GM21786 (cell line): ENCODE measurements at regions not wholly inside any gene's neighbourhood (a gene's known extent, or its start where the extent isn't known, plus 50 kb on each side); places are given as distances from the start of the nearest gene placed in this dataset.

Experiments used
- ATAC-seq: cut with Tn5 transposase; IDR thresholded peaks from one replicate; pipeline ENCODE4 v1.9.1; 2021; ENCODE audit not compliant: unreplicated experiment

DNA sequence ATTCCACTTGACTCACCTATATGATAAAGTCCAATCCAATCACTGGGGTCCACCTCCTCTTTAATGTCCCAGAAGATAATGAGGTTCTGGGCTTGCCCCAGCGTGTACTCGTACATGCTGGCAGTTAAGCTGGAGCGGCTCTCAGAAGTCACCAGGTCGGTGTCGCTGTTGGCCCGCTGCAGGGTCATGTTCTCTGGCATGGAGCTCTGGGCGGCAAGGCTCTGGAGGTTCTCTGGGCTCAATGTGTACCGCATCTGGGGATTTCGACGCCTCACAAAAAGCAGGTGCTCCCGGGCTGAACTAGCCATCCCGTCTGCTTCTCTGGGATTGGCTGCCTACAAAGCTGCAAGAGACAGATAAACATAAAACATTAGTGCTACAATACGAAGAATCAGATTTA lies 206.4 kb upstream of the CCDC150 start:
- ATAC-seq, result no peak

DNA sequence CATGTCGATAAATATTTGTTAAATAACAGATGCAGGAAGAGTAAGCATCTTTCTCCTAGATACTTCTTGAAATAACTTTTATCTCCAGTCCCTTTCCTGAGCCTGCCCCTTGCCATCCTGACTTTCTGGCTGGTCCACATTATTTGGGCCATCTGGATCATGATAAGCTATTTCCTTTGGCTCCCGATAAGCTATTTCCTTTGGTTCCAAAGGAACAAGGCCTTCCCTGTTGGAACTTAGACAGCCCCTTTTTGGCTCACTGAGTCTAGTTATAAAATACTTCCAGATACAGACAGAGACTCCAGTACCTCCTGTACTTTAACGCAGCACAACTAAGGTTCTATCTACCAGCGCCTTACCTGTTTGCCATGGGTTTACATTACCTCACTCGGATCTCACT lies 205.3 kb upstream of the CCDC150 start:
- no peak for ATAC-seq

DNA sequence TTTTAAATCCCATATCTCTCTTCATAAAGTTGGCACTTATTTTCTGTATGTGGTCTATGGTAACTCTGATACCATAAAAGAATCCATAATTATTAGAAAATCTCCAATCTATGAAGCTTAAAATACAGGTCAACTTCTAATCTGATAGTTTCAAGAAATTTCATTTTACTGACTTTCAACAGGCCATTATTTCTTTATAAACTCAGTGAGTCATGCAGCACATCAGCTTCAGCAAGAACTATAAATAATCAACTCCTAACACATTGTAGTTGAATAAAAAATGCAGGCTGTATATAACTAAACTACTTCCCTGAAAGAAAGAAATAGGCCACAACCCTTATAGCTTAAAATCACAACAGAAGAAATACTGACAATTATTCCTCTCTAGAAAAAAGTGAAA lies 204.3 kb upstream of the CCDC150 start:
- ATAC-seq, result no peak

DNA sequence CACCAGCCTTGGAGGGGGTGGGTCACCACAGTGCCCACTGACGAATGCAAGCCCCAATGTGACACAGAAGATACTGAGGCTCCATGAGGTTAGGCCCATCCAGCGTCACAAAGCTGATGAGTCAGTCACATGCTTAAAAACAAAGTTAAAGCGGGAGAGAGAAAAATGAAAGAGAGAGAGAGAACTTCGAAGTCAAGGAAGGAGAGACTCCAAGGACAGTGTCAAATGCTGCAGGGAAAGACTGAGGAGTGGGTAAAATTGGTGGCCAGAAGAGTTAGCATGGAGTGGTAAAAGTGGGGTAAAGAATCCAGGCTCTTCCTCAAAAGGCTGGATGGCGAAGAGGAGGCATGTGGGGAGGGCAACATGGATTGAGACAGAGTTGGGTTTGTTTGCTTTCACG lies 201.9 kb upstream of the CCDC150 start:
- ATAC-seq, result no peak

DNA sequence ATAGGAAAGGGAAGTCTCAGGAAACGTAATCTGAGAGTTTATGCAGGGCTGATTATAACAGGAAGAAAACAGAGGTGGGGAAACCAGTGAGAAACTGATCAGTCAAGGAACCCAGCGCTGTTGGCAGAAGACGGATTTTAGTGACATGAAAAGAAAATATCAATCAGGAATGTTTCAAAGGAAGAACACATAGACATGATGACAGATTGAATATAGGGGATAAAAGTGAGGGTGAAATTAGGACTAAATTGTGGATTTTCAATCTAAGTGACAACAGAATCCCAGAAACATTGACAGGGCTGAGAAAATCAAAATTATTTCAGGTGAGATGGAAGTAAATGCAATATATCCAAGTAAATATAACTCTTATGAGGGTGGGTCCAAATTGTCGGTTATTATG lies 199.8 kb upstream of the CCDC150 start:
- no peak for ATAC-seq

DNA sequence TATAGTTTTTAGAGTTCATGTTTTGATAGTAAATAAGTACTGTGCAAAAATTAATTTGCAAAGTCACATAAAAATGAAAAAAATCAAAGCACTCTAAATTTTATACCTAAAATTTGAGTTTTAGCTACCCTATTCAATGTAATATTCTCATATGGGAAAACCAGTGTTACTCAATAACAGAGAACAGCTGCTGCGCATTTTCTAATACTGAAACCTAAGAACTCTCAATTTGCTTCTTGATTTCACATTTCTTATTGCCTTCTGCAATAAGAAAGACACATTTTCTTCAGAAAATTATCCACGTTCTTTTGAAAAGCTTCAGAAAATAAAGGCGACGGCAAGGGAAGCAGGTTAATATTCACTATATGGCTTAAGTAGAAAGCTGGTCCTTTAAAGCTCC lies 199.1 kb upstream of the CCDC150 start:
- peak; percentile 47 for ATAC-seq

DNA sequence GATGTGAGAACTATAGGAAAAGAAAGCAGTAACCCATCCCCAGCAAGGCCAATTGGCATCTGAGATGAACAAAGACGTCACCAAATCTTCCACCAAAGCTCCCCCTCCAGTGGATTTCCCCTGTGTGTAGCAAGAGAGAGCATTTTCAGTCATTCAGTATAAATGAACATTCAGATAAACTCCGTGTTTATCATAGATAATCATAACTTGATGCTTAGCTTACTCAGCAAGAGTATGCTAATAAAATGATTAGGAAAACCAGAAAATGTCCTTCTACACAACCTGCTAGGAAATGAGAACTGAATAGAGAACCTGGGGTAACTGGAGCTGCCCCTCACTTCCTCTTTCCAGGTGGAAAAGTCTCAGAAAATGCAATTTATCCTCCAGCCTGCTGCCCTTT lies 198.0 kb upstream of the CCDC150 start:
- ATAC-seq, result peak; percentile 39

DNA sequence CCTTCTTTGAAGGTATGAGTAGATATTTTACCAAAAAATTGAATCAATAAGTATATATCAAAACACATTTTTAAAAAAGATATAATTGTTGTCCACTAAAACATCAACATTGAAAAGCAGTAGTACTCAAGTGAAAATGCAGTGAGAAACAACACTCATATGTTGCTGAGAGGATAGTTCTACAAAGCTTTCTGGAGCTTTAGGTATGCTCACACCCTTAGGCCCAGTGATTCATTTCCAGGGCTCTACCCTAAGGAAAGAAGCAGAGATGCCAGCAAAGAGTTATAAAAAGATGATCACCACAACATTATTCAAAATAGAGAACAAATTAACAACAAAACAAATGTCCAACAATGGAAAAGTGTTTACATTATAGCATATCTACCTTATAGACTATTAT lies 197.3 kb upstream of the CCDC150 start:
- no peak for ATAC-seq

DNA sequence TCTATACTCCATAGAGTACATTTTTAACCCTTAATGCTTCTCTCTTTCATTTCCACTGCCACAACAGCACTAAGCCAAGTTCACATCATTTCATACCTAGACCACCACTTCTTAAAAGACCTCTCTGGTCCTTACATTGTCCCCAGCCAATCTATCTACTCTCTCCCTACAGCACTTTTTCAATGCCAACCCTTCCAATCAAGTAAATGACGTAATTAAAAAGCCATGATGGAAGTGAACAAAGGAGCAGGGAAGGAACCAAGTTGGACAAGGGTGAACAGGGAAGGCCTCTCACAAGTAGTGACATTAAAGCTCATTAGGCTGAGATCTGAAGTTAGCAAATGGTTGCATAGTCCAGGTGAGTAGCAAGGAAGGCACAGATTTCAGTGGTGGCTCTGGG lies 195.1 kb upstream of the CCDC150 start:
- no peak for ATAC-seq

DNA sequence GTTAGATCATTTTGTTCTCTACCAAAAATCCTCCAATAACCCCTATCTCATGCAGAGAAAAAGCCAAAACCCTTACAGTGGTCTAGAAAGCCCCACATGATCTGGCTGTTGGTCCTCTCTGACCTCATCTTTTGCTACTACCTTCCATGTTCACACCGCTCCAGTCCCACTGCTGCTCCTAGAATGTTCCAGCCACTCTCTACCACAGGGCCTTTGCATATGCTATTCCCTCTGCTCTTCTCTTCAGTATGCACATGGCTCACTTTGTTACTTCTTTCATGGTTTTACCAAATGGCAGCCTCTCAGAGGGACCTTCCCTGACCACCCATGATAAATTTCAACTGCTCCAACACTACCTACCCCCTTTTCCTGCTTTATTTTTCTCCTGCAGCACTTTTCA lies 193.5 kb upstream of the CCDC150 start:
- no peak for ATAC-seq

DNA sequence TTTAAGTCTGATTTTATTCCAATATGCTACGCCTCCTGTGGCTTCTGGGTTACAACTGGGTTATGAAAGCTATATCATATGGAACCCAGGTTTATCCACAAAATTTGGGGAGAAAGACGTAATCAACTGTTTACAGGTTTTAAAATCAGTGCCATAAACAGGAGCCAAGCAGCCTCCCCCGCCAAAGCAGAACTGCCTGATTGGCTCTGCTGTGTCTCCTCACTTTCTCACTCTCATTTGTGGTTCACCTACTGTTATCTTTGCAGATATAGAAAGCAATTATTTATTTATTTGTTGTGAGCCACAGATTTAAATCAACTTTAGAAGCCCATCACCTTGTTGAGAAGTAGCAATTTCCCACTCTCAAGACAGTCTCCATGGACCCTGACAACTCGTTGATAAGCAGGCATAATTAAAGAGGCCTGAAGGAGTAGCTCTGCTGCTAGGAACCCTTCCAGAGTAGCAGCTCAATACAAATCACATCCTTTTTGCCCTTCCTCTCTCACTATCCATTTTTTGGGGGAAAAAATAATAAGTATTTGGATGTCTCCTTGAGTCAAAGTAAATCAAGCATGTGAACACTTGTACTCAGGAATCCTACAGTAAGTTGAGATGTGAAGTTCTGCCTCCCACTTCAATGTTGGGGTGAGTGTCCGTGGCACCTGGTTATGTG lies 191.0 kb upstream of the CCDC150 start:
- ATAC-seq, result no peak

DNA sequence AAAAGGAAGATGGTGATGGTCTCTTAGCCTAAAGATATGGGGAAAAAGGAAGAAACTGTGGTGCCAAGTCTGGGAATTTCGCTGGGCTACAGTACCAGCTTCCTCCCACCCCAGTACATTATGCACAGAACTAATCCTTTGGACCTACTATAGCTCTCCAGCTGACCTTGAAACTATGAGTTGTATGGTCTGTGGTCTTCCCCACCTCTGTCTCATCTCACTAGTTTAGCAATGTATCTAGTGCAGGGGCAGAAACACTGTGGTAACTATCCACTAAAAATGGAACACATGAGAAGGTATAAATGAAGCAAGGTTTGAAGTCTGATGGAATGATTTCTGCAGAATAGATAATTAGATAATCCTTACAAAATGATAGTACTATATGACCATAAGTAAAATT lies 190.4 kb upstream of the CCDC150 start:
- peak; percentile 68 for ATAC-seq

DNA sequence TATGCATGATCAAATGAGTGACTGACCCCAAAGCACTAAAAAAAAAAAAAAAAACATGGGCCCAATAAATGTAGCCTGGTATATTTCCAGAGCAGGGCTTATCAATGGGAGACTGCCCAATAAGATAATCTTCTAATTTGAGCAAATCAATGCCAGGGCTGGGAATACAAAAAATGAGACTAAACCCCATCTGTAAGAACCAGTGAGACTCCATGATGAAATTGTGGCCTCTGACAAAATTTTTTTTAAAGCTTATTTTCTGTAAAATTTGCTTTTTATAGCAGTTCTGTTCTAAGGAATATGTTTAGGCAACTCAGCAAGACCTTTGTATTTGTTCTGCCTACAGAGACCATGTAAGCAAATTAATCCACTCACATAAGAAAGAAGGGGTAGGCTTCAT lies 186.8 kb upstream of the CCDC150 start:
- no peak for ATAC-seq

DNA sequence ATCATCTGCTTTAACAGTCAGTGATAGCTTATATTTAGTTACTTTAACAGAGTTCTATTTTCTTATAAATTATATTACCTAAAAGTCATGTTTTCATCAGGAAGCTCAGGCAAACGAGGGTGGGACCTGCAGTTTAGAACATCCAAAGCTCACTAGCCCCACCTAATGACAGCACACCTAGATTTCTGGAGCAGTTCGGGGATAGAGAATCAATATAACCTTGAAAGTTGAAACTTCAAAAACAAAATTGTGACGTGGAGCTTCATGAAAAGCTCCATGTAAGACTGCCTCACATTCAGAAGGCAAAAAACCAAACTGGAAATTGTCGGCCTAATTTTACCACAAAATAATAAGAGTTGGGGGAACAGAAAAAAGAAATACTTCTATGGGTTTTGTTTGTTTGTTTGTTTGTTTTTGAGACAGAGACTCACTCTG lies 185.9 kb upstream of the CCDC150 start:
- peak; percentile 67 for ATAC-seq

DNA sequence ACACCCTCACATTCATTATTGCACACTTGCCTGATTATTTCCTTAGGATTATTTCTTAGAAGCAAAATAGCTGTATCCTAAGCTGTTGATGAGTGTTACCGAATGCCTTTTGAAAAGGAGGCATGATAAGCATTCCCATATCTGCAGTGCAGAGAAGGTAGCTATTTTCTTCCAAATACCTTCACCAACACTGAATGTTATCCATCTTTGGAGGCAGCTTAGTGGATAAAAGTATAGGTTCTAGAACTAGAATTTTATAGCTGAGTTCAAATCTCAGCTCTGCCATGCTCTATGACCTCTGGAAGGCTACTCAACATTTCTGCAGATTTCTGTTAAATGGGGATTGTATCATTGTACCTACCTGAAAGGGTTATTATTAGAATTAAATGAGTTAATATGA lies 185.0 kb upstream of the CCDC150 start:
- ATAC-seq, result no peak

DNA sequence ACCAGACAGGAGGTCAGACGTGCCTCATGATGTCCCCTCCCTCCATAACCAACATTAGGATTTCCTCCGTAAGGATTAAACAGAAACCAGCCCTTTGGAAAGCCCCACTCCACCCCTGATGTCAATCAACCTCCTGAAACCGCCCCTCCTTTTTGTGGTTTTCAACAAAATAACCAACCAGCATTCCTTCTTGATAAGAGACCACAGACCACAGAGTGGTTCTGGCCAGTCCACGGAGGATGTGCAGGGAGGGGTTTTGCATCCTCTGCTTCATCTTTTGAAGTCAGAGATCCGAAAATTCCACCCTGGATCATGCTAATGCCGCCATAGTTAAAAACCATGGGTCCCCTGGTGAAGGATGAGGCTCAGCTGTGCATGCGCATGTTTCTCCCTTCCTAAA lies 180.0 kb upstream of the CCDC150 start:
- ATAC-seq, result no peak

DNA sequence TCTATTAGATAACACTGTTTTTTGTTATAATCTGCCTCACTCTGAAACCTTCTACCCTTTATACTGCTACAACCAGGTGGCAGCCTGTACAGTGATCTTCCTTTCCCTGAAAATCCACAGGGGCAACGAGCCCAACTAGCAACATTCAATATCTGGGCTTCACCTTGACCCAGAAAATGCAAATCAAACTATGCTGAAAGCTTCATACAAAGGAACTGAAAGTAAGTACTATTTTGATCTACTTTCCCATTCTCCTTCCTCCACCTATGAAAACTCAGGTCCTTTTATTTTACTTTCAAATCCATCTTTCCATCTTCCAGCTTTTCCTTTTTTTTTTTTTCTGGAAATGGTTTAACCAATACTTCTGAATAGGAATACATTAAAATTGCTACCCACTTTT lies 175.8 kb upstream of the CCDC150 start:
- ATAC-seq, result no peak

DNA sequence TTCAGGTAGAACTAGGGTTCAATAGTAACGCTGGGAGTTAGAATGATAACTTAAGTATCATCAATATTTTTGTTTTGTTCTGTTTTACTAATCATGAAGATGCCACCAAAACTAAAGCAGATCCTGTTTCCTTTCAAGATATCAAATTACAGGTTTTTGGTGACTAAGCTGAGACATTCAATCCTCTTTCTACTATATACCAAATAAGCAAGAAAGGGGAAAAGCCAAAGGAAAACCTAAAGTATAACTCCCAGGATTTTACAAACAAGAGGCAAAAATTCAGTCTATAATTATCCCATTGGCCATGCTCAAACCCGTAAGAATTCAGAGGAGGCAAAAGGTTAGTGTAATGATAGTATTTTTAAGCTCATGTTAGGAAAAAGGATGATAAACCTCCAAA lies 175.2 kb upstream of the CCDC150 start:
- ATAC-seq, result no peak

DNA sequence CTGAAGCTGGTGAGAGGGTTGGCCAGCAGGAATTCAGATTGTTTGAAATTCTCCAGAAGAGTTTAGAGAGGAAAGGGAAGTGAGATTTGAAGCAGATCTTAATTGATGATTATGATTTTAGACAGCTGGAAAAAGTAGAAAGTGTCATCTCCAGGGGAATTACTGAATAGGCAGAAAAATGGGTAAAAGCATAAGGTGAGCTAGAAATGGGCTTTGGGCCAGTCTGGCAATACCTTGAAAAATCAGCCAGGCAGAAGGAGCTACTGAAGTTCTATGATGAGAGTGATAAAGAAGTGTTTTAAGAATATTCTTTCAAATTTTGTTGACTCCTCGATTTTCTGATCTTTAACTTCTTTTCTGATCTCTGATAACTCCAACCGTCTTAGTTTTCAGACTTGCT lies 172.9 kb upstream of the CCDC150 start:
- ATAC-seq, result no peak

DNA sequence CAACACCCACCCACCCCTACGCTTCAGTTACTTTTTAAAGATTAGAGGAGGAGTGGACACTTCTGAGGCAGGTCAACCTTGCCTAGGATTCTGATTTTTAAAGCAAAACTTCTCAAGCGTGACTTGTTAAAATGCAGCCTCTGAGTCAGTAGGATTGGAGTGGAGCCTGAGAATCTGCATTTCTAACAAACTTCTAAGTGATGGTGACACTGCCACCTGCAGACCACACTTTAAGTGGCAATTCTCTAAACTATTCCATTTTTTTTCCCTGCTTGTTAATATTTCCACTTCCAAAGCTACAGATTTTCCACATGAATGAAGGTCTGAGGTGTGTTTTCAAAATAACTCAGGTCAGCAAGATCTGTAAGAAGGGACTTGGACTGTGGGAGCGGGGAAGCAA lies 171.1 kb upstream of the CCDC150 start:
- no peak for ATAC-seq

DNA sequence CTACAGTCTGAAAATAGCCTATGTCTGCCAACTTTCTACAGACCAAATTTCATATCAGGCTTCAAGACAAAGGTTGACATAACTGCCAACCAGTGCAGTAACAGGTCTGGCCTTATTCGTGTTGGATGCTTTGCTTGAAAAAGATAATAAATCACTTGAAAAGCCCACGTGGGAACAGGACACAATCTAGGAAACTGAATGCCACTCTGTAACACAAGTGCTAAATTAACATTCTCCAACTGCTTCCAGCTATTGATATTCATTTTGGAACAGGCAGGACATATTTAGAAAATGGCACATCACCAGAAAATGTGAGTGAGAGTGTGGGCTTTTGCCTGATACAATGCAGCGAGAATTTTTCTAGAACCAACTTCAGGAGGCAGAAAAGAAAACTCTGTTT lies 165.9 kb upstream of the CCDC150 start:
- ATAC-seq, result no peak

DNA sequence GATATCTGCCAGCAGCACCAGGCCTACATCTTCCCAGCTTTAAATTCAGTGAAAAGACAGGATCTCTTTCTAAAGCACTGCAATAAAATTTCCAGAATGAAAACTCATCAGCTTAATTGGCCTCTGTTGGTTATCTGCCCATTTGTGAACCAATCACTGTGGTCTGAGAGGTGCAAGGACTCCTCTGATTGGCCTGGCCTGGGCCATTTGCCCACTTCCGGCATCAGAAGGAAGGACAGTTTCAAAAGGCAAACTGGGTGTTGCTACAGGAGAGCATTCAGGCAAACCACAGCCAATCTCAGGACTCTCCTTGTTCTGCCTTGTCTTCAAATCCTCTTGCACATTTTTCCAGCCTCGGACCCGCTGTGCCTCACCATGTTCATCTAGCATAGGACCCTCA lies 163.9 kb upstream of the CCDC150 start:
- no peak for ATAC-seq

DNA sequence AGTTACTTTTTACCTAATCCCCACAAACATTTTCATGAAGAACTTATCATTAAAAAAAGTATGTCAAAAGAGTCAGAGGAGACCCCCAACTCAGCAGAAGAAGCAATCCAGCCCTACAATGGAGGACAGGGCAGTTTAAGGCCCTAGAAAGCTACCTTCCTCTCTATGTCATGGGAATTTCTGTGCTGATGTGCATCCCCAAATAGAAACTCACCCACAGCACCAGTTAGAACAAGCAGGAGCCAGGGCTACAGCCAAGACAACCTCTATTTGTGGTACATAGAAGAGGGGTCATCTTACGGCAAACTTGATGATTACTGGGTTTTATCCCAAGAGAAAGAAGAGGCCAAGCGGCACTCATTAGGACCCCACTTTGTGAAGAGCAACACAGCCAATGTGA lies 160.9 kb upstream of the CCDC150 start:
- ATAC-seq, result no peak

DNA sequence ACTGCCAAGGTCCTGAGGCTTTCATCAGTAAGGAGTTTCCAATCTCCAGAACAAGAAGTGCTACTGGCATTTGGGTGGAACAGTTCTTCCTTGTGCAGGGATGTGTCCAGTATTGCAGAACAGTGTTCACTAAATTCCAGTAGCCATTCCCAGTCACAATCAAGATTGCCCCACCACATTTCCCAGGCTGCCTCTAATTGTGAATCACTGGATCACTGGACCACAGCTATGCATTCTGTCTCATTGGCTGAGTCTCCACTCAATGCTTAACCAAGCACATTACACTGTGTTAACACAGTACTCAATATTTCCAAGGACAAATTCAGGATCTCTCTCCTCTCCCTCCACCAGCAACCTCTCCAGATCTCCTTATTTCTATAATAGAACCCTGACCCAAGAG lies 160.2 kb upstream of the CCDC150 start:
- ATAC-seq, result no peak
